ENCODE measurements at regions not wholly inside any gene's neighbourhood (a gene's known extent, or its start where the extent isn't known, plus 50 kb on each side); places are given as distances from the start of the nearest gene placed in this dataset.

- no peak for TF ChIP-seq CTCF (IDR thresholded peaks at IDR 0.05)
- TF ChIP-seq POLR2A (IDR thresholded peaks at IDR 0.05): no peak
Measured at GRCh38 chr15:68495221-68495950, 63.4 kb upstream of the ITGA11 start.

All from uterus (tissue), 2 donors.